ENCODE measurements at regions not wholly inside any gene's neighbourhood (a gene's known extent, or its start where the extent isn't known, plus 50 kb on each side); places are given as distances from the start of the nearest gene placed in this dataset.
A peak's percentile ranks its signal among the peaks of the same experiment; 100 is the strongest.
"Not testable (repeated sequence)": the region's sequence is repeated elsewhere in the genome, so short reads cannot be mapped to it uniquely, and the experiment has no call there.

DNA sequence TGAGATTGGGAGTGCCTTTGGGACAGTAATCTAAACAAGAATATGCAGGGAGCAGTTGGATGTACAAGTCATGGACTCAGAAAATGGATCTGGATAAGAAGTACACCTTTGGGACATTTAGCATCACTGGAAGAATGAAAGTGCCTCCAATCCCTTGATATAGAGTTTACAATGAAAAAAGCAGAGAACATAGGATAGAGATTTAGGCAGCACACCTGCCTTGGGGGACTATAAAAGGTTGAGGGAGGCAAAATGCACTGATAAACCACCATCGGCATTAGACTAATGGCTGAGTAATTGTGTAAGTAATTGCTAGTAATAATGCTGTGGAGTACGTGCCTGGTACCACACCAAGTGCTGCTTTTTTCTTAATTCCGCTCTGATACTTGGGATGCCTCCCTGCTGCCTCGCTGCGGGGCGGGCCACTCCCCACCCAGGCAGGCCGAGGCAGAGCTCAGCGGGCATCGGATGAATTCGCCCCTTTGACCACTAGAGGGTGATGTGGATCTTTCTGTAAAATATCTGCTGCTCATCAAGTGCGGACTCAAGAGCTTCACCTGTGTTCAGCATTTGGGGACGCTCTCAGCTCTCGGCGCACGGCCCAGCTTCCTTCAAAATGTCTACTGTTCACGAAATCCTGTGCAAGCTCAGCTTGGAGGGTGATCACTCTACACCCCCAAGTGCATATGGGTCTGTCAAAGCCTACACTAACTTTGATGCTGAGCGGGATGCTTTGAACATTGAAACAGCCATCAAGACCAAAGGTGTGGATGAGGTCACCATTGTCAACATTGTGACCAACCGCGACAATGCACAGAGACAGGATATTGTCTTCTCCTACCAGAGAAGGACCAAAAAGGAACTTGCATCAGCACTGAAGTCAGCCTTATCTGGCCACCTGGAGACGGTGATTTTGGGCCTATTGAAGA lies 99.9 kb downstream of the ANKRD18B start:
- peak; percentile 74 for DNase-seq

DNA sequence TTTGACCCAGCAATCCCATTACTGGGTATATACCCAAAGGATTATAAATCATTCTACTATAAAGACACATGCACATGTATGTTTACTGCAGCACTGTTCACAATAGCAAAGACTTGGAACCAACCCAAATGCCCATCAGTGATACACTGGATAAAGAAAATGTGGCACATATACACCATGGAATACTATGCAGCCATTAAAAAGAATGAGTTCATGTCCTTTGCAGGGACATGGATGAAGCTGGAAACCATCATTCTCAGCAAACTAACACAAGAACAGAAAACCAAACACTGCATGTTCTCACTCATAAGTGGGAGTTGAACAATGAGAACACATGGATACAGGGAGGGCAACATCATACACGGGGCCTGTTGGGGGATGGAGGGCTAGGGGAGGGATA lies 104.3 kb downstream of the ANKRD18B start:
- not testable (repeated sequence) for DNase-seq

DNA sequence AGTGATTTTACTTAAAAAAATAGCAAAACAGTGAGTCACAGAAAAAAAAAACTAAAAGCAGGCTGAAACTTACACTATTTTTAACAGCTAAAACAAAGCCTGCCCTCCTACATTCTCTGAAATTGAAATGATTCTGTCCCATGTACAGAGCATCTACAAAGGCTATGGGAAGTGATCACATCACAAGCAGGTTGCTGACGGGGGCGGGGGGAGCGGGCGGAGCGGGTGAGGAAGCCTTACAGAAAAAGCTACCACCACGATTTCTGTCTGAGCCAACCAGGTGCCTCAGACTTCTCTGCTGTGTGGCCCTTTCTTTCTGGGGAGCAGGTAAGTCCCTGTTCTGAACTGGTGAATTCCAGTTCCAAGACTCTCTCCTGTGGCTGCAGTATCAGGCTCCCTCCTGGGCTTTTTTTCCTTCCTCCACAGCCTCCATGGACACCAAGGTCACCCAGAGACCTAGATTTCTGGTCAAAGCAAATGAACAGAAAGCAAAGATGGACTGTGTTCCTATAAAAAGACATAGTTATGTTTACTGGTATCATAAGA lies 104.9 kb downstream of the ANKRD18B start:
- DNase-seq: no peak

DNA sequence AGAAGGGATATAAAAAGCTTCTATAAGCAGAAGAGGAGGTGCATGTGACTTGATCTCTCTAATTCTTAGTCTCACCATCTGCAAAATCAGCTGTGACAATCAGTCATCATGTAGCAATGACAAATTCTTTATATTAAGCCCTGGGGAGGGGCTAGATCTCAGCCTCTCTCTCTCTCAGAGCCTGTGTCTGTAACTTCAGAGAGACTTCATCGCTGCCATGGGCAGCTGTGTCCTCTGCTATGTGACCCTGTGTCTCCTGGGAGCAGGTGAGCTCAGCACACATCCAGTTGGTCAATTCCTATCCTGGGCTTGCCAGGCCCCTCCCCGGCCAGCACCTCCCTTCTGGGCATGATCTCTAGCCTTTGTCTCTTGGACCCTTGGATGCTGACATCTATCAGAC lies 109.6 kb downstream of the ANKRD18B start:
- DNase-seq: peak; percentile 34

DNA sequence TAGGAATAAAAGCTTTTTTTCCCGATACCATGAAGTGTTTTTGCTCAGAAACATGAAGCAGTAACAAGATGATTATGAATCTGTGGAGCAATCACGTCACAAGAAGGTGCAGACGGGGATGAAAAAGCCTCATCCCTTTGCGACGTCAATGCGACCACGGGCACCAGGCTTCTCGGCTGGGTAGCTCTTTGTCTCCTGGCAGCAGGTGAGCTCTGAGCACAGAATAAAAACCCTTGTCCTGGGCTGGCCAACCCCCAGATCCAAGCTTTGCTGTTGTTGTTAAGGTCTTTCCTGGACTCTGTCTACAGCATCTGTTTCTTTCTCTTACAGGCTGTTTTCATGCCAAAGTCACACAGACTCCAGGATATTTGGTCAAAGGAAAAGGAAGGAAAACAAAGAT lies 113.8 kb downstream of the ANKRD18B start:
- DNase-seq: no peak

DNA sequence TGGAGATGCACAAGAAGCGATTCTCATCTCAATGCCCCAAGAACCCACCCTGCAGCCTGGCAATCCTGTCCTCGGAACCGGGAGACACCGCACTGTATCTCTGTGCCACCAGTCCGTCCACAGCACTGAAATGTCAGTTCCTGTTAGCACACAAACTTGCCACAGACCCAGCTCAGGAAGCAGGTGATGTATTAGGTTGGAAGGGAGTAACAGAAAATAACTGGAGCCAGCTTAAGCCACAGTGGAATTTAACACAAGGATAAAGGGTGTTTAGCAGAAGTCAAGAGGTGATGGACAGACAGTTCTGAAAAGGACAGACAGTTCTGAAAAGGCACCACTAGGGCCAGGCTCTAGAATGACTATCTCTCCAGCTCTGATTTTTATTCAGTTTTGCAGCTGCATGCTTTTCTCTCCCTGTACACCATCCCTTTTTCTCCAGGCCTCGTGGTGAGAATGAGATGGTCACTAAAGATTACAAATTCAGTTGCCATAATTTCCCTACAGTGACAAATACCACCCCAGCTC lies 114.4 kb downstream of the ANKRD18B start:
- no peak for DNase-seq

DNA sequence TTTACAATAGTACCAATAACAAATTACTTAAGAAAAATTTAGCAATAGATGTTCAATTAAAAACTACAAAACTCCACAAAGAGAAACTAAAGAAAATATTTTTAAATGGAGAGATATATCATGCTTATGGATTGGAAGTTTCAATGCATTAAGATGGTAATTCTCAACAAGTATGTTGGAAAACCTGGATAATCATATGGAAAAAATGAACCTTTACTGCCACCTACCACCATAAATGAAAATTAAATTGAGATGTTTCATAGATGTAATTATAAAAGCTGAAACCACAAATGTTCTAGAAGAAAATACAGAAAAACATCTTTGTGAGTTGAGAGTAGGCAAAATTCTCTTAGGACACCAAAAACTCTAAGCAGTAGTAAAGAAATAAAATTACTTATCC lies 121.7 kb downstream of the ANKRD18B start:
- DNase-seq: no peak

DNA sequence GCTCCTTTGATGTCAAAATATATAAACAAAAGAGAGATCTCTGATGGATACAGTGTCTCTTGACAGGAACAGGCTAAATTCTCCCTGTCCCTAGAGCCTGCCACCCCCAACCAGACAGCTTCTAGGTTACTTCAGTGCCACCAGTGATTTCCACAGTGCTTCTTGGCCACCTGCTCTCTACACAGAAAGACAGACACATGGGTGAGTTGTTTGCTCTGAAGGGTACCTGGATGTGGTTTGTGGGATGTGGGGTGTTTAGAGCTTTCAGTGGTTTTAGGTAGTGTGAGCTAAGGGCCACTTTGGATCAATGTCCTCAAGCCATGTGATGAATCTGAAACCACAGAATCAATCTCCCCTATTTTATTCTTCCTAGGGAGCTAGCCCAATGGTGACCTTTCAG lies 125.4 kb downstream of the ANKRD18B start:
- no peak for DNase-seq

DNA sequence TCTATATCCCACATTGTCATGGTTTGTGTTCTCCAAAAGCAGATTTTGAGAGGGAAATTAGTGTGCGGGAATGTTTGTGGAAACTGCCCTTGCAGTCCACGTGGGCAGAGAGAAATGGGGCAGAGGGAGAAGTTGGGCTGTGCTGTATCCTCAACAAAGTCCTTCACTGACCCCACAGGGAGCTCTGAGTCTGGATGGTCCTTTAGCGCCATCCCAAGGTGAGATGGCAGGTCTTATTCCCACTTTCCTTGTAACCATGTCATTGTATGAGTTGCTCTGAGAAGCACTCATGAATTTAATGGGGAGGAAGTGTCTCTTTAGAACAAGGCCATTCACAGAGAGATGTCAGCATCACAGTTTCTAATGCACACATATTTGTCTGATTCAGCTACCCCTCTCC lies 127.1 kb downstream of the ANKRD18B start:
- no peak for DNase-seq

DNA sequence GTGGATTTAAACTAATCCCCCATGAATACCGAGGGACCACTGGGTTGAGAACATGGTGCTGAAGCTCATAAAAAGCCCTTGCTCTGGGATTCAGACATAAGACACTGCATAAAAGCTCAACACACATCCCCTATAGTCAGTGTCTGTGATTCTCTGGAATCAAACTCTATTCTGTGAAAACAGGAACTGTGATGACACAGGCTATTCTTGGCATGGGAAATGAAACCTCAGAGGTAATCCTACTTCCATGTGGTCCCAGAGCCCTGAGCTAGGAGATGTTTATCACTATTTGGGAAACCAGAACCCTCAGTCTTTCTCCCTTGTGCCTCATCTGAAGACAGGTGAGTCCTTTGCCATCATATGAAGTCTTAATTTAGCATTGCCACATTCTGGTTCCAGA lies 135.4 kb upstream of the PRSS3 start:
- no peak for DNase-seq

DNA sequence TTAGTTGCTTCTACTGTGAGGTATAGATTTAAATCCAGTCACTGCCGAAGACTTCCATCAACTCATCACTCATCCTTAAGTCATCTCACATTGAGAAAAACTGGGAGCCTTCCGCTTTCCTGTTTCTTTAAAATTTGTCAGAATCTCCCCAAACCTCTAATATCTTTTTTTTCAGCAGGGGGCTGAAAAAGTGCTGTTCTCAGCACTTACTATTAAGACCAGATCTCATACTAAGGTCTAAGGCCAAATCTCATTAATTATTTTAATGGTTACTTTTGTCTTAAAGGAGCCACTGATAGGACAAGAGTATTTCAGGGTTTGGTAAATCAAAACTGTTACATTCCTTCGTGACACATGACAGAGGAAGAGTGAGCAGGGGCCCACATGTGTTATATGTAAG lies 134.6 kb upstream of the PRSS3 start:
- DNase-seq: no peak

DNA sequence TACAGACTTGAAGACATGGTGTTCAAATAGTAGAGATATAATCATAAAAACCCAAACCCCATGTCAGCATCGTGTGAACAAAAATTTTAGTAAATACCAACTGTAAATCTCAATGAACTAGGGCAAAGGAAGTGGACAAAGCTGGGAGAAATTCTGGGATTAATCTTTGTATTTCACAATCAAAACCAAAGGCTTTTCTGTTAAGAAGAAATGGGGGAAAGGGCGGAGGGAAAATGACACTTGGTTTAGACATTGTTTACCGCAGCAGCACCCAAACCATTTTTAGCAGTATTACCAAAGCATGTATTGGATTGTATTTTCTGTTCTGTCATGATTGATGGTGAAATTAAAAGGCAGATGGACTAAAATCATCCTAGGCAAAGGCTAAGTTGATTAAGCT lies 134.2 kb upstream of the PRSS3 start:
- no peak for DNase-seq

DNA sequence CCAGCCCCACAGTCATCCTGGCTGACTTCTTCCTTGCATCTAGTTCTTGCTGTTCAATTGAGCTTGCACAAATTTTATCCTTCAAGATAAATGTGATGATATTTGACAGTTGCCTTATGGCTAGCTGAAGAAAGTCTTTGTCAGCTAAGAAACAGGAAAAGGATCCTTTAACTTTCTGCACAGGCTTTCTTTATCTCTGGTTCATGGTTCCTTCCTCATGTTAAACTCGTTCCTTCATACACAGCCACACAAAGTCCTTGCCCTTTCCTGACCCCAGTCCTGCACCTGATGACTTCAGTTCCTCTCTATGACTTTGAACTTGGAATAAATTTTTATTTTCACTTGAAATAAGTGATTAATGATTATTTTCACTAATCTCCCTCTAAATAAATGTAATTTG lies 132.5 kb upstream of the PRSS3 start:
- no peak for DNase-seq

DNA sequence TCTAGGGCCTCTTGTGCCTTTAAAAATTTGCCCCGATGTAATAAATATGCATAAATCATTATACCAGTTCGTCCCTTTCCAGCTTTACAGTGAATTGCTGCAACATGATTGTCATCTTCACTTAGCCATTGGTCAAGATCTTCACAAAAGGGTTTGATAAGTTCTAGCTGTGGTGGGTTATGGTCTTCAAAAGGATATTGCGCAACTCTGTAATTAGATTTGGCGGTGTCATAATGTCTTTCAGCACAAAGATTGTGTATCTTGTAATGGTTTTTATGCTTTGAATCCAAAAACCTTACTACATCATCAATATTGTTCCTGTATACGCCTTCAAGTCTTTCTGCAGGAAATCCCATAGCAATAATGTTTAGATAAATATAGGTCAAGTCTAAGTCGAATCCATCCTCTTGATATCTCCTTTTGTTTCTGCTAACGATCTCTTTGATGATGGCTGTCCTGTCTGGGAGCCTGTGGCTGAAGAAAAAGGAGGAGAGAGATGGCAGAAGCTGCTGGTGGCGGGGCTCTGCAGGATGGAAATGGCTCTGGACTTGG lies 119.1 kb upstream of the PRSS3 start:
- DNase-seq: not testable (repeated sequence)

DNA sequence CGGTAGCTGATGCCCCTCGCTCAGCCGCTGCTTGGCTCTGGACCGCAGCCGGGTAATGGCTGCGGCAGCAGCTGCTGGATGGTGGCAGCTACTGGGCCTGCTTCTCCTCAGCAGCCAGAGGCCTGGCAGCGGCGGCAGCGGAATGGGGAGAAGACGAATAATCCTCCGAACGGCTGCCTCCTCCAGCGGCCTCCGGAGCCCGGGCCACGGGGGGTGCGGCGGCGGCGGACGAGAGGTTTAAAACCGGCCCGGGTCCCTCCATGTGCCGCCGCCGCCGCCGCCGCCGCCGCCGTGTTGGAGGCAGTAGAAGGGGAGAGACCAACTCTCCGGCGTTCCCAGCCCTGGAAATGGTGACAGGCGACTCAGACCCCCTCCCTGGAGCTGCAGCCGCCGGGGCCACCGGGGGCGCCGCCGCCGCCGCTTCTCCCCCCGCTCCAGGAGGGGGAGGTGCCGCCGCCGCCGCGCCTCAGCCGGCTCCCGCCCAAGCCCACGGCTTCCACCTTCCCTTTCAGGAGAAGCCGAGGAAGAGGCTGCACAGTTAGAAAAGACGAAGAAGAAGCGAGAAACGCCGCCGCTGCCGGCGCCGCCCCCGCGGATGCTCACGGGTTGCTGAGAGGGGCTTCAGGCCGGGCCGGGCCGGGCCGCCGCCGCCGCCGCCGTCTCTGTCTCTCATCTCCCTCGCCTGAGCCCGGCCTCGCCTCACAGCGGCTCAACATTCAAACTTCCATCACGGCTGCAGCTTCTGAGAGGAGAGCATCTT lies 118.4 kb upstream of the PRSS3 start:
- DNase-seq: peak; percentile 75

DNA sequence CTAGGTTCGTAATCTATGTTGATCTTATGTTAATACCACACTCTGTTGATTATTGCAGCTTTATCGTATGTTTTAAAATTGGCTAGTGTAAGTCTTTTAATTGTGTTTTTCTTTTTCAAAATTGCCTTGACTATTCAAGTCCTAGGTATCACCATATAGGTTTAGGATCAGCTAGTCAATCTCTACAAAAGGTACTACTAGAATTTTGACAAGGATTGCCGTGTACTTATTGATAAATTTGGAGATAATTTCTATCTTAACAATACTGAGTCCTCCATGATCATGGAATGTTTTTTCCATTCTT lies 117.9 kb upstream of the PRSS3 start:
- DNase-seq: no peak

DNA sequence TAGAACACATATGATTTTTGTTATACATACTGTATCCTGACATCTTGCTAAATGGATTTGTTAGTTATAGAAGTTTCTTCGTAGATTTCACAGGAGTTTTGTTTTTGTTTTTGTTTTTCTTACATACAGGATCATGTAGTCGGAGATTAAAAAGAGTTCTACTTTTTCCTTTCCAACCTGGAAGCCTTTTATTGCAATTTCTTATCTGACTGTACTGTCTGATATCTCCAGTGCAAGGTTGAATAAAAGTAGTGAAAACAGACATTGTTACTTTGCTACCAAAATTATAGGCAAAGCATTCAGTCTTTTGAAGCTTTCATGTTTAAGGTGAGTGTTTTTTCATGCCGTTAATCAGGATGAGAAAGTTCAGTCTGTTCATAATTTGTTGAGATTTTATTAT lies 117.4 kb upstream of the PRSS3 start:
- DNase-seq: no peak

DNA sequence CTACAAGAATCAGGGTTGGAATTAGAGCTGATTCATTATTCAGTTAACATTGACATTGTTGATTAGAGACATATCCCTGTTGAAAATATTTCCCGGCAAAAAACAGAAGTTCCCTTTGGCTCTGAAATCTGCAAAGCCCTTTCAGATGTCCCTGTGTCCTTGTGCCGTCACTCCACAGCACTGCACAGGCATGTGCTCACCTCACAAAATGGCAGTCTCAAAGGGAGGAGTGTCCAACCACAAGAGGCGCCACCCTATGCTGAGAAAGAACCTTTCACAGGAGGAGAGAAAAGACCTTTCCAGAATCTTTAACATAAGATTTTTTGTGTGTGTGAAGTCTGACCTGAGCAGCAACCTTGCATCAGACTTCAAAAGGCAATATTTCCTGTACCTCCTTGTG lies 112.8 kb upstream of the PRSS3 start:
- DNase-seq: no peak

DNA sequence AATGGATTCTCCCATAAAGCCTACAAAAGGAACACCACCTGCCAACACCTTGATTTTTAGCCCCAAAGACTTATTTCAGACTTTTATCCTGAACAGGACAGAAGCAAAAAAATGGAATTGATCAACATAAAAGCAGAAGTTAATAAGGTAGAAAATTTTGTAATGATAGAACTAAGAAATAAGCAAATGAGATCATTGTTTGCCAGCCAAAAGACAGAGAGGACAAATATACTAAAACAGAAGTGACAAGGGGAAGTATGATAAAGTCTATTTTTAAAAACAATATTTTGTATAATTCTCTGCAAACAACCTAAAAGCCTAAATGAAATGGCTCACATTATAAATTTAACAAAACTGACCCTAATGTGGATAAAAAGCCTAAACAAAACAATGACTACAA lies 110.5 kb upstream of the PRSS3 start:
- DNase-seq: no peak

DNA sequence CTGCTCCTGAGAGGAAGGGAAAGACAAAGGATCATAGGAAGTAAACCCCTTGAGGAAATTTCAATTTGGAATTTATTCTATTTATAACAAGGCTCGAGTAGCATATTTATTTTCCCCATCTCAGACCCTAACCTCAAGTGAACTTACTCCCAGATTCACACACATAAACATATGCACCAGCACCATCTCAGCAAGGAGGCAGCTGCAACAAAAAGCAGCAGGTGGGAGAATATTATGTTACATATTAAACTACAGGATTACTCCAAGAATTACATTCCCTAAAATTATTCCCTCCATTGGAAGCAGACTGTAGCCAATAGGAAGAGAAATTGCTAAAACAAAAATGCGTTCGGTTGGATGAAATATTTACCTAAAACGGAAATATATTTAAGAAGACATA lies 108.4 kb upstream of the PRSS3 start:
- no peak for DNase-seq

DNA sequence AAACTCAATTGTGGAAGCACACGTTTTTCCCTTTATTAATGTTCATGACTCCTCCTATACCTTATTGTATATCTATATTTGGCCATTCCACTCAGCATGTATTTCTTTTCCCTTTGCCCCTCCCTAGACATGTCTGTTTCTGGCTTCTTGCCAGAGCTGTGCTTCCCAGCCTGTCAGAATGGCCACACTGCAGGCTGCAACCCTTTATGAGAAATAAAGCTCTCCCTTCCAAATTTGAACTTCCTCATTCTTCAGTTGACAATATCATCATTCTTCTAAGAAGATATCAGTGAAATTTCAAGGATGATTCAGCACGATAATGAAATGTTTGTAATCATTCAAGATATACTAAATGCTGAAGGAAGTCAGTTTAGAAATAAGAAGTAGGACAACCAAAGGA lies 107.6 kb upstream of the PRSS3 start:
- DNase-seq: no peak

DNA sequence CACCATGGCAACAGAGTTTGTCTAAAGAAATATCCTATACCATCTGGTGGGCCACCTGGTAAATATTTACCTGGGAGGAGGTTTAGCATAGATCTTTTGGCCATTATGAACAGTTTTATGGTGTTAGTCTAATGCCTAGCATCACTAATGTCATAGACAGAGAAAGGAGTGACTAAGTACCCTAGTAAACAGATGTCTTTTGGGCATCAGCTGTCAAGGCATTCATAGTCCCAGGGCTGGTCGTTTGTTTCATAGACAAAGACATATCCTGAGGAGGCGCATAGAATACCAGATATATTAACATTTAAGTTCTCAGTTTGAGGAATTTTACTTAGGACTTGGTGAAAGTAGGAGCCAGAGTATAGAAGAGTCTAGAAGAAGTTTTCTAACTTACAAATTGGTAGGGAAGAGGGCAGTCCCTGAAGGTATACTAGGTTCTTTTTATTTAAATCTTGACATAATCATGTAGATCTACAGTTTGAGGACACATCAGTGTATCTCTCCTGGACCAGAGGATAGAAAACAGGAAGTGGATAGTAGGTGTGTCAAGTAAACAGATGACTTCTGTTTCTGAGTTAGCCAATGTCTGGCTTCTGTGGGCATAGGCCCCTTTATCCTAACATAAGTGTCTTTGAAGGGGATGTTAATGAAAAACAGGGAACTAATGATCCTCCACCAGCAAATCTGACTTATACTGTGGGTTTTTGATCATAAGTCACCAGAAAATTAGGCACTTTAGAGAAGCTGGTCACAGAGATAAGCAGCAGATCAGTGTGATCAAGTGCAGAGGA lies 105.0 kb upstream of the PRSS3 start:
- no peak for DNase-seq

DNA sequence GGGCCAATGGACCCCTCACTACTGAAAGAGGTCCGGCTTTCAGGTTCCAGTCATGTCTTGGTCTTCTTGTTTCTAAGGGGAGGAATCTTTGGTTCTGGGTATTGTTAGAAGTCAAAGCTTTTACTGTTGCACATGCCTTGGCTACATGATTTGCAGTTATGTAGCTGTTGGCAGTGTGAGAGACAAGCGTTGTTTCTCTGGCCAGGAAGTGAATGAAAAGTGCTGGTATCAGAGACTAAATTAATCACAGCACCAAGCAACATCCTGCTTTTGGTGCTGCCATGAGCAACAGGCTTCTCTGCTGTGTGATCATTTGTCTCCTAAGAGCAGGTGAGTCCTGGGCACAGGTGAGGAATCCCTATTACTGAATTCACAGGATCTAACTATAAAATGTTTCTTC lies 100.1 kb upstream of the PRSS3 start:
- DNase-seq: no peak
